ENCODE measurements at regions not wholly inside any gene's neighbourhood (a gene's known extent, or its start where the extent isn't known, plus 50 kb on each side); places are given as distances from the start of the nearest gene placed in this dataset.

GRCh38 chr1:244137725-244138124 lies 86.6 kb downstream of the ZBTB18 start (continued):
- TF ChIP-seq, protein P1, sequence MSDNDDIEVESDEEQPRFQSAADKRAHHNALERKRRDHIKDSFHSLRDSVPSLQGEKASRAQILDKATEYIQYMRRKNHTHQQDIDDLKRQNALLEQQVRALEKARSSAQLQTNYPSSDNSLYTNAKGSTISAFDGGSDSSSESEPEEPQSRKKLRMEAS (IDR thresholded peaks at IDR 0.05; ENCODE audit: low read depth, low read length) = no peak
- no peak for TF ChIP-seq ZNF217 (IDR thresholded peaks at IDR 0.05)
- TF ChIP-seq, protein P2, sequence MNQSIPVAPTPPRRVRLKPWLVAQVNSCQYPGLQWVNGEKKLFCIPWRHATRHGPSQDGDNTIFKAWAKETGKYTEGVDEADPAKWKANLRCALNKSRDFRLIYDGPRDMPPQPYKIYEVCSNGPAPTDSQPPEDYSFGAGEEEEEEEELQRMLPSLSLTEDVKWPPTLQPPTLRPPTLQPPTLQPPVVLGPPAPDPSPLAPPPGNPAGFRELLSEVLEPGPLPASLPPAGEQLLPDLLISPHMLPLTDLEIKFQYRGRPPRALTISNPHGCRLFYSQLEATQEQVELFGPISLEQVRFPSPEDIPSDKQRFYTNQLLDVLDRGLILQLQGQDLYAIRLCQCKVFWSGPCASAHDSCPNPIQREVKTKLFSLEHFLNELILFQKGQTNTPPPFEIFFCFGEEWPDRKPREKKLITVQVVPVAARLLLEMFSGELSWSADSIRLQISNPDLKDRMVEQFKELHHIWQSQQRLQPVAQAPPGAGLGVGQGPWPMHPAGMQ (IDR thresholded peaks at IDR 0.05; ENCODE audit: borderline replicate concordance) = no peak

DNA sequence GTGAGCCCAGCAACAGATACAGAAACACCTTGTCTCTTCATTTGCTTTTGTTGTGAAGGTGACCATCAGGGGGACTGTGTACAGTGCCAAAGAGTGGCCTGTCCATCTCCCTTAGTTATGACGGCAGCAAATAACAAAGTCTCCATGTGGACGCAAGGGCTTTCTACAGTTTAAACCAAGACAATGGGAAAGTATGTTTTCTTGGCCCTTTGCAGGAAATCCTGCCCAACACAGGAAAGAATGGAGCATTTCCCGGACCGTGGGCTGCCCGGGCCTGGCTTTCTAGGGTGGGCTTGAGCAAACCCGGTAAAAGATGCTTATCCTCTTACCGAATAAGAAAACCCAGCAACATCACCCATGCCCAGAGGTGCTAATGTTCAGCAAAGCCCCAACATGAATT lies 87.3 kb downstream of the ZBTB18 start:
- no peaks in the 10 kb centered on the region for H3K9me3 ChIP-seq (replicated peaks; ENCODE audit: control insufficient read depth, insufficient read depth, low read length)
- SMC1A ChIA-PET (ENCODE audit: uncharacterized antibody, unreplicated experiment) = interaction anchor here (0.6 kb wide), 1 partner anchor 323 kb away, joined by 4 read pairs; no protein-coding TSS in a partner anchor
- in situ Hi-C loops (cut with MboI) (no loop called here), intact Hi-C loops (cut with micrococcal nuclease; ENCODE audit: unreplicated experiment) (no loop called here)
- no peak overlapping the region for H3K4me3 ChIP-seq
- H2AFZ ChIP-seq (ENCODE audit: control insufficient read depth, low read depth, low read length) = no peak overlapping the region
- no peaks in the 10 kb centered on the region for H3K79me2 ChIP-seq (ENCODE audit: control insufficient read depth, insufficient read depth, low read length)
- POLR2A ChIA-PET = no interaction called here
- no peaks in the 10 kb centered on the region for H4K20me1 ChIP-seq (ENCODE audit: control insufficient read depth, insufficient read depth)
- BruUV-seq (replicated peaks) = no TSS peak
- ATAC-seq (no peak), DNase-seq (ENCODE audit: low read depth, low spot score) (no peak), FAIRE-seq (no peak)
- H3K9ac ChIP-seq (ENCODE audit: control insufficient read depth, insufficient read depth, low read length) = no peak overlapping the region
- no peak overlapping the region for H3K27ac ChIP-seq (ENCODE audit: control insufficient read depth, insufficient read depth)
- RAD21 ChIA-PET (ENCODE audit: unreplicated experiment) = no interaction called here
- no peak overlapping the region for H3K4me2 ChIP-seq (ENCODE audit: control insufficient read depth, insufficient read depth)
- CTCF ChIA-PET = interaction anchor here (0.7 kb wide), 1 partner anchor 93 kb away, joined by 3 read pairs; no protein-coding TSS in a partner anchor
- H3K27me3 ChIP-seq (replicated peaks in 1 of 2; ENCODE audit: control insufficient read depth in 2 of 2, insufficient read depth in 2 of 2, low read length in 1 of 2) = no peaks in the 10 kb centered on the region
- 61% methylated on average over 7 of the region's 7 CpGs for WGBS (ENCODE audit: insufficient coverage, insufficient replicate concordance, low lambda C conversion rate, missing lambda C conversion rate)
- no peaks in the 10 kb centered on the region for H3K4me1 ChIP-seq (ENCODE audit: control insufficient read depth, insufficient read depth, low read length)
- H3K36me3 ChIP-seq (ENCODE audit: control insufficient read depth in 2 of 2, insufficient read depth in 2 of 2, low read length in 1 of 2) = no peaks in the 10 kb centered on the region
- TF ChIP-seq RUNX3 (IDR thresholded peaks at IDR 0.05; ENCODE audit: low read length) (no peak), GABPA (IDR thresholded peaks at IDR 0.05; ENCODE audit: low read depth) (no peak), MEF2A (IDR thresholded peaks at IDR 0.05; ENCODE audit: insufficient read depth, low read depth, low read length) (no peak), MYC (IDR thresholded peaks at IDR 0.05; ENCODE audit: insufficient read depth, insufficient read length, insufficient replicate concordance, low read length, severe bottlenecking) (no peak), YY1 (IDR thresholded peaks at IDR 0.05; ENCODE audit: low read depth, low read length) (no peak), IRF4 (IDR thresholded peaks at IDR 0.05; ENCODE audit: low read depth, low read length) (no peak), USF2 (IDR thresholded peaks at IDR 0.05; ENCODE audit: borderline replicate concordance, low read depth, low read length) (no peak), MTA2 (IDR thresholded peaks at IDR 0.05; ENCODE audit: low read depth) (no peak), KDM1A (IDR thresholded peaks at IDR 0.05; ENCODE audit: borderline replicate concordance) (no peak)
- TF ChIP-seq, protein P3, sequence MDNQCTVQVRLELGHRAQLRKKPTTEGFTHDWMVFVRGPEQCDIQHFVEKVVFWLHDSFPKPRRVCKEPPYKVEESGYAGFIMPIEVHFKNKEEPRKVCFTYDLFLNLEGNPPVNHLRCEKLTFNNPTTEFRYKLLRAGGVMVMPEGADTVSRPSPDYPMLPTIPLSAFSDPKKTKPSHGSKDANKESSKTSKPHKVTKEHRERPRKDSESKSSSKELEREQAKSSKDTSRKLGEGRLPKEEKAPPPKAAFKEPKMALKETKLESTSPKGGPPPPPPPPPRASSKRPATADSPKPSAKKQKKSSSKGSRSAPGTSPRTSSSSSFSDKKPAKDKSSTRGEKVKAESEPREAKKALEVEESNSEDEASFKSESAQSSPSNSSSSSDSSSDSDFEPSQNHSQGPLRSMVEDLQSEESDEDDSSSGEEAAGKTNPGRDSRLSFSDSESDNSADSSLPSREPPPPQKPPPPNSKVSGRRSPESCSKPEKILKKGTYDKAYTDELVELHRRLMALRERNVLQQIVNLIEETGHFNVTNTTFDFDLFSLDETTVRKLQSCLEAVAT (IDR thresholded peaks at IDR 0.05) = no peak
- TF ChIP-seq, protein P2 (IDR thresholded peaks at IDR 0.05; ENCODE audit: borderline replicate concordance) = no peak
- TF ChIP-seq, protein P4, sequence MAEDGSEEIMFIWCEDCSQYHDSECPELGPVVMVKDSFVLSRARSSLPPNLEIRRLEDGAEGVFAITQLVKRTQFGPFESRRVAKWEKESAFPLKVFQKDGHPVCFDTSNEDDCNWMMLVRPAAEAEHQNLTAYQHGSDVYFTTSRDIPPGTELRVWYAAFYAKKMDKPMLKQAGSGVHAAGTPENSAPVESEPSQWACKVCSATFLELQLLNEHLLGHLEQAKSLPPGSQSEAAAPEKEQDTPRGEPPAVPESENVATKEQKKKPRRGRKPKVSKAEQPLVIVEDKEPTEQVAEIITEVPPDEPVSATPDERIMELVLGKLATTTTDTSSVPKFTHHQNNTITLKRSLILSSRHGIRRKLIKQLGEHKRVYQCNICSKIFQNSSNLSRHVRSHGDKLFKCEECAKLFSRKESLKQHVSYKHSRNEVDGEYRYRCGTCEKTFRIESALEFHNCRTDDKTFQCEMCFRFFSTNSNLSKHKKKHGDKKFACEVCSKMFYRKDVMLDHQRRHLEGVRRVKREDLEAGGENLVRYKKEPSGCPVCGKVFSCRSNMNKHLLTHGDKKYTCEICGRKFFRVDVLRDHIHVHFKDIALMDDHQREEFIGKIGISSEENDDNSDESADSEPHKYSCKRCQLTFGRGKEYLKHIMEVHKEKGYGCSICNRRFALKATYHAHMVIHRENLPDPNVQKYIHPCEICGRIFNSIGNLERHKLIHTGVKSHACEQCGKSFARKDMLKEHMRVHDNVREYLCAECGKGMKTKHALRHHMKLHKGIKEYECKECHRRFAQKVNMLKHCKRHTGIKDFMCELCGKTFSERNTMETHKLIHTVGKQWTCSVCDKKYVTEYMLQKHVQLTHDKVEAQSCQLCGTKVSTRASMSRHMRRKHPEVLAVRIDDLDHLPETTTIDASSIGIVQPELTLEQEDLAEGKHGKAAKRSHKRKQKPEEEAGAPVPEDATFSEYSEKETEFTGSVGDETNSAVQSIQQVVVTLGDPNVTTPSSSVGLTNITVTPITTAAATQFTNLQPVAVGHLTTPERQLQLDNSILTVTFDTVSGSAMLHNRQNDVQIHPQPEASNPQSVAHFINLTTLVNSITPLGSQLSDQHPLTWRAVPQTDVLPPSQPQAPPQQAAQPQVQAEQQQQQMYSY (CRISPR knock-in tag; IDR thresholded peaks at IDR 0.05) = no peak
